ENCODE measurements at regions not wholly inside any gene's neighbourhood (a gene's known extent, or its start where the extent isn't known, plus 50 kb on each side); places are given as distances from the start of the nearest gene placed in this dataset.

DNA sequence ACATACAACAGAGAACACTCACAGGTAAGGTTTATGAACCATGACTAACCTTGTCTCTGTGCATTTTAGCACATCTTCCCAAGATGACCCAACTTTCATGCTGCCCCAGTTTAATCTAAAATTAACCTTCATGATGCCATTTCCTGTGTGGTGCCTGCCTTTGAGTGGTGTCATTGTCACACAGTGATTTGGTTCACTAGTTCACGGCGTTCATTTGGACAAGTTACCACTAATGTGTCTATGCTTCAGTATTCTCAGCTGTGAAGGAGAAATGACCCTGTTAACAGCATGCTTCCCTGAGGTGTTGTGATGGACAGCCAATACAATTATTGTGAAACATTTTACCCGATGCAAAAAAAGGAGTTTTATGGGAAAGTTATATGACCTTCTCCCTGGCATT, 693.1 kb downstream of the RWDD3 start:
- TF ChIP-seq, protein P1, sequence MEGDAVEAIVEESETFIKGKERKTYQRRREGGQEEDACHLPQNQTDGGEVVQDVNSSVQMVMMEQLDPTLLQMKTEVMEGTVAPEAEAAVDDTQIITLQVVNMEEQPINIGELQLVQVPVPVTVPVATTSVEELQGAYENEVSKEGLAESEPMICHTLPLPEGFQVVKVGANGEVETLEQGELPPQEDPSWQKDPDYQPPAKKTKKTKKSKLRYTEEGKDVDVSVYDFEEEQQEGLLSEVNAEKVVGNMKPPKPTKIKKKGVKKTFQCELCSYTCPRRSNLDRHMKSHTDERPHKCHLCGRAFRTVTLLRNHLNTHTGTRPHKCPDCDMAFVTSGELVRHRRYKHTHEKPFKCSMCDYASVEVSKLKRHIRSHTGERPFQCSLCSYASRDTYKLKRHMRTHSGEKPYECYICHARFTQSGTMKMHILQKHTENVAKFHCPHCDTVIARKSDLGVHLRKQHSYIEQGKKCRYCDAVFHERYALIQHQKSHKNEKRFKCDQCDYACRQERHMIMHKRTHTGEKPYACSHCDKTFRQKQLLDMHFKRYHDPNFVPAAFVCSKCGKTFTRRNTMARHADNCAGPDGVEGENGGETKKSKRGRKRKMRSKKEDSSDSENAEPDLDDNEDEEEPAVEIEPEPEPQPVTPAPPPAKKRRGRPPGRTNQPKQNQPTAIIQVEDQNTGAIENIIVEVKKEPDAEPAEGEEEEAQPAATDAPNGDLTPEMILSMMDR (IDR thresholded peaks at IDR 0.05; ENCODE audit: low read depth, low read length) = no peak
- TF ChIP-seq EZH2phosphoT487 (IDR thresholded peaks at IDR 0.05; ENCODE audit: low read depth) = no peak
